A549 (cell line): ENCODE measurements at regions not wholly inside any gene's neighbourhood (a gene's known extent, or its start where the extent isn't known, plus 50 kb on each side); places are given as distances from the start of the nearest gene placed in this dataset.

Experiments used
- CTCF ChIP-seq: fragments of >200 bp; sonication (Bioruptor Twin); formaldehyde crosslinking; IDR thresholded peaks from 3 replicates; pipeline ENCODE4 v1.5.1; 2016
- MYC ChIP-seq: IDR thresholded peaks from 2 replicates; pipeline ENCODE4 v1.6.1; 2012; ENCODE audit warnings: mild to moderate bottlenecking, inconsistent platforms, low read length, improper control_type of control experiment, borderline replicate concordance
- POLR2A ChIP-seq: IDR thresholded peaks from 2 replicates; pipeline ENCODE4 v1.6.1; 2012; ENCODE audit warnings: mild to moderate bottlenecking, low read length
- TF ChIP-seq, protein P1 (sequence below): fragments of 200-600 bp; sonication (generic); IDR thresholded peaks from 2 replicates; pipeline ENCODE4 v1.6.1; 2016; ENCODE audit warnings: antibody characterized with exemption, mild to moderate bottlenecking, moderate library complexity

DNA sequence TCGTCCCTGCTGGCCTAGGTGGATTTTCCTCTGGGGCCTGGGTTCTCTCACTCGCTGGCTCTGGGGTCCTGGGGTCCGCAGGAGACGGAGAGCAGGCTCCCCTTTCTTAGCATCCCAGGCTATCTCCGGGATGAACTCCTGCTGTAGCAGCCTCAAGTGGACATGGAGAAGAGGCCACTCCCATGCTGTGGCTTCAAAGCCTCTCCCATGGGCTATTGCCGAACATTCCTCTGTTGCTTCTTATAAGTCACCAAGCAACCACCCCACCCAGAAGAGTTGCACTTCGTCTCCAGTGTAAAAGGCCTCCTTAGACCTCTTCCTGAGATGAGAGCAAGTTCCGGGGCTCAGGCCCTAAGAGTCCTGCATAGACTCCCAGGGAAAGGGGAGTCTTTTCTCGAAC lies 124.0 kb upstream of the RCN1 start:
- no peak for TF ChIP-seq CTCF
- TF ChIP-seq, protein P1, sequence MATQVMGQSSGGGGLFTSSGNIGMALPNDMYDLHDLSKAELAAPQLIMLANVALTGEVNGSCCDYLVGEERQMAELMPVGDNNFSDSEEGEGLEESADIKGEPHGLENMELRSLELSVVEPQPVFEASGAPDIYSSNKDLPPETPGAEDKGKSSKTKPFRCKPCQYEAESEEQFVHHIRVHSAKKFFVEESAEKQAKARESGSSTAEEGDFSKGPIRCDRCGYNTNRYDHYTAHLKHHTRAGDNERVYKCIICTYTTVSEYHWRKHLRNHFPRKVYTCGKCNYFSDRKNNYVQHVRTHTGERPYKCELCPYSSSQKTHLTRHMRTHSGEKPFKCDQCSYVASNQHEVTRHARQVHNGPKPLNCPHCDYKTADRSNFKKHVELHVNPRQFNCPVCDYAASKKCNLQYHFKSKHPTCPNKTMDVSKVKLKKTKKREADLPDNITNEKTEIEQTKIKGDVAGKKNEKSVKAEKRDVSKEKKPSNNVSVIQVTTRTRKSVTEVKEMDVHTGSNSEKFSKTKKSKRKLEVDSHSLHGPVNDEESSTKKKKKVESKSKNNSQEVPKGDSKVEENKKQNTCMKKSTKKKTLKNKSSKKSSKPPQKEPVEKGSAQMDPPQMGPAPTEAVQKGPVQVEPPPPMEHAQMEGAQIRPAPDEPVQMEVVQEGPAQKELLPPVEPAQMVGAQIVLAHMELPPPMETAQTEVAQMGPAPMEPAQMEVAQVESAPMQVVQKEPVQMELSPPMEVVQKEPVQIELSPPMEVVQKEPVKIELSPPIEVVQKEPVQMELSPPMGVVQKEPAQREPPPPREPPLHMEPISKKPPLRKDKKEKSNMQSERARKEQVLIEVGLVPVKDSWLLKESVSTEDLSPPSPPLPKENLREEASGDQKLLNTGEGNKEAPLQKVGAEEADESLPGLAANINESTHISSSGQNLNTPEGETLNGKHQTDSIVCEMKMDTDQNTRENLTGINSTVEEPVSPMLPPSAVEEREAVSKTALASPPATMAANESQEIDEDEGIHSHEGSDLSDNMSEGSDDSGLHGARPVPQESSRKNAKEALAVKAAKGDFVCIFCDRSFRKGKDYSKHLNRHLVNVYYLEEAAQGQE, result no peak
- no peak for TF ChIP-seq MYC
- TF ChIP-seq POLR2A, result no peak
